WTC11 (cell line): ENCODE measurements at regions not wholly inside any gene's neighbourhood (a gene's known extent, or its start where the extent isn't known, plus 50 kb on each side); places are given as distances from the start of the nearest gene placed in this dataset.

Experiments
- ATAC-seq: fragments of 200-7000 bp; cut with Tn5 transposase; 2 replicates; pipeline ENCODE4 v1.10.0; 2021; ENCODE audit warnings: mild to moderate bottlenecking, moderate library complexity
- CTCF ChIA-PET: fragments of 300-600 bp; sonication (Branson Sonifier 250); formaldehyde crosslinking; loops from one replicate; lab custom pipeline; 2021; ENCODE audit warnings: antibody characterized with exemption; lab: Charles Lee
- POLR2A ChIA-PET: fragments of 350-600 bp; sonication (Branson Sonifier 250); formaldehyde crosslinking; loops from one replicate; lab custom pipeline; 2021; ENCODE audit warnings: antibody characterized with exemption; lab: Charles Lee
- DNase-seq: peaks from one replicate; pipeline ENCODE4 v3.0.0; 2021; ENCODE audit warnings: low spot score
- H3K27ac Mint-ChIP-seq: 2 replicates; pipeline ENCODE4 v1.8.0; 2021; ENCODE audit warnings: mixed read lengths
- H3K27me3 Mint-ChIP-seq: 2 replicates; pipeline ENCODE4 v1.8.0; 2021; ENCODE audit warnings: low read depth, mild to moderate bottlenecking, moderate library complexity, mixed read lengths
- H3K36me3 Mint-ChIP-seq: 2 replicates; pipeline ENCODE4 v1.8.0; 2021; ENCODE audit warnings: mixed read lengths
- H3K4me1 Mint-ChIP-seq: 2 replicates; pipeline ENCODE4 v1.8.0; 2022; ENCODE audit warnings: mixed read lengths
- H3K4me3 Mint-ChIP-seq: 2 replicates; pipeline ENCODE4 v1.8.0; 2021; ENCODE audit warnings: mild to moderate bottlenecking, moderate library complexity, mixed read lengths
- H3K9me3 Mint-ChIP-seq: 2 replicates; pipeline ENCODE4 v1.8.0; 2021; ENCODE audit warnings: mixed read lengths
- ATF1 ChIP-seq: sonication (generic); formaldehyde crosslinking; IDR thresholded peaks from 2 replicates; pipeline ENCODE4 v1.8.1; 2023; ENCODE audit warnings: mild to moderate bottlenecking, moderate library complexity, missing genetic modification reagents
- ATF6 ChIP-seq: sonication (generic); formaldehyde crosslinking; IDR thresholded peaks from 2 replicates; pipeline ENCODE4 v1.8.1; 2023; ENCODE audit warnings: mild to moderate bottlenecking, missing genetic modification reagents
- CDX4 ChIP-seq: fragments of 250-450 bp; sonication (Bioruptor Pico); IDR thresholded peaks from 2 replicates; pipeline ENCODE4 v1.9.0; 2021; ENCODE audit warnings: moderate library complexity, mild to moderate bottlenecking, inconsistent platforms, borderline replicate concordance
- CREB1 ChIP-seq: sonication (generic); formaldehyde crosslinking; IDR thresholded peaks from 2 replicates; pipeline ENCODE4 v1.8.0; 2023; ENCODE audit warnings: mild to moderate bottlenecking, missing genetic modification reagents
- ELF4 ChIP-seq: sonication (generic); formaldehyde crosslinking; IDR thresholded peaks from 2 replicates; pipeline ENCODE4 v1.8.1; 2022; ENCODE audit warnings: low read depth, mild to moderate bottlenecking, moderate library complexity, missing genetic modification reagents
- EMX1 ChIP-seq: fragments of 250-450 bp; sonication (Bioruptor Pico); IDR thresholded peaks from 2 replicates; pipeline ENCODE4 v1.8.0; 2021; ENCODE audit warnings: mild to moderate bottlenecking
- GTF2I ChIP-seq: fragments of 250-450 bp; sonication (Bioruptor Pico); conservative IDR thresholded peaks from 2 replicates; pipeline ENCODE4 v1.4.0; 2021; ENCODE audit warnings: mild to moderate bottlenecking
- IRF1 ChIP-seq: sonication (generic); formaldehyde crosslinking; IDR thresholded peaks from 2 replicates; pipeline ENCODE4 v1.8.0; 2023; ENCODE audit warnings: missing genetic modification reagents
- JUN ChIP-seq: sonication (generic); formaldehyde crosslinking; IDR thresholded peaks from 2 replicates; pipeline ENCODE4 v1.8.0; 2023; ENCODE audit warnings: mild to moderate bottlenecking, missing genetic modification reagents
- NFATC4 ChIP-seq: fragments of 250-450 bp; sonication (Bioruptor Pico); IDR thresholded peaks from 2 replicates; pipeline ENCODE4 v1.9.0; 2021; ENCODE audit warnings: mild to moderate bottlenecking
- NFYB ChIP-seq: sonication (generic); formaldehyde crosslinking; conservative IDR thresholded peaks from 2 replicates; pipeline ENCODE4 v1.8.0; 2022; ENCODE audit warnings: low read depth, missing genetic modification reagents
- RELA ChIP-seq: sonication (generic); formaldehyde crosslinking; IDR thresholded peaks from 2 replicates; pipeline ENCODE4 v1.8.1; 2022; ENCODE audit warnings: missing genetic modification reagents, mild to moderate bottlenecking, borderline replicate concordance
- TP53 ChIP-seq: sonication (generic); formaldehyde crosslinking; IDR thresholded peaks from 2 replicates; pipeline ENCODE4 v1.8.1; 2023; ENCODE audit warnings: mild to moderate bottlenecking, missing genetic modification reagents
- USF1 ChIP-seq: sonication (generic); formaldehyde crosslinking; IDR thresholded peaks from 2 replicates; pipeline ENCODE4 v1.8.0; 2022; ENCODE audit warnings: mild to moderate bottlenecking, missing genetic modification reagents
- ZNF416 ChIP-seq: fragments of 250-450 bp; sonication (Bioruptor Pico); IDR thresholded peaks from 2 replicates; pipeline ENCODE4 v1.9.0; 2021; ENCODE audit warnings: mild to moderate bottlenecking, inconsistent platforms
- TF ChIP-seq, protein P1 (sequence below): fragments of 250-450 bp; sonication (Bioruptor Pico); IDR thresholded peaks from 2 replicates; pipeline ENCODE4 v1.9.0; 2021; ENCODE audit warnings: mild to moderate bottlenecking
- TF ChIP-seq, protein P2 (sequence below): sonication (generic); formaldehyde crosslinking; IDR thresholded peaks from 2 replicates; pipeline ENCODE4 v1.8.1; 2023; ENCODE audit warnings: mild to moderate bottlenecking, missing genetic modification reagents
- TF ChIP-seq, protein P3 (sequence below): sonication (generic); formaldehyde crosslinking; IDR thresholded peaks from 2 replicates; pipeline ENCODE4 v1.8.1; 2022; ENCODE audit warnings: low read depth, mild to moderate bottlenecking, moderate library complexity, missing genetic modification reagents, borderline replicate concordance
- TF ChIP-seq, protein P4 (sequence below): fragments of 200-600 bp; IDR thresholded peaks from 2 replicates; pipeline ENCODE4 v1.8.0; 2022; ENCODE audit warnings: antibody characterized with exemption
- TF ChIP-seq, protein P5 (sequence below): sonication (generic); formaldehyde crosslinking; IDR thresholded peaks from 2 replicates; pipeline ENCODE4 v1.8.0; 2022; ENCODE audit warnings: mild to moderate bottlenecking, missing genetic modification reagents

DNA sequence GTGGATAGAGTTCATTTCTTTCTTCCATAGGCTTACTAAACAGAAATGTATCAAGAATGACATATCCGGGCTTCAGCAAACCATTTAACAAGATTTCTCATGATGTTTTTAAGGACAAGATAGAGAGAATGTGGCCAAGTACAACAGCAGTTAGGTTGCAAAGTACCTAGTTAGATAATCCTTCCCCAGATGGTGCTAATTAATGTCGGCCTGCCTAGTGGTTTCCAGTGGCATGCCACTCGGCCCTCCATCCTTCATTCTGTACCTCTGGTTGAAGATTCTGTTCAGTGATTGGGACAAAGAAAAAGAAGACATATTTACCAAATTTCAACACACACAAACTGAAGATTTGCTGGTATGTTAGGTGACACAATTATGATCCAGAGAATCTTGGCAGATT is 212.1 kb downstream of the MACC1 start:
- DNase-seq (no peak), ATAC-seq (no peak)
- H3K9me3 Mint-ChIP-seq: no peaks in the 10 kb centered on the region
- no peak overlapping the region for H3K27ac Mint-ChIP-seq
- no peak overlapping the region for H3K4me3 Mint-ChIP-seq
- TF ChIP-seq ATF1 (CRISPR knock-in tag) (no peak), ELF4 (CRISPR knock-in tag) (no peak), CREB1 (no peak), RELA (CRISPR knock-in tag) (no peak), IRF1 (CRISPR knock-in tag) (no peak), ATF6 (no peak), TP53 (CRISPR knock-in tag) (no peak), USF1 (CRISPR knock-in tag) (no peak), NFYB (CRISPR knock-in tag) (no peak), CDX4 (no peak), GTF2I (CRISPR knock-in tag) (no peak), ZNF416 (no peak), EMX1 (CRISPR knock-in tag) (no peak), JUN (CRISPR knock-in tag) (no peak), NFATC4 (no peak)
- TF ChIP-seq, protein P1, sequence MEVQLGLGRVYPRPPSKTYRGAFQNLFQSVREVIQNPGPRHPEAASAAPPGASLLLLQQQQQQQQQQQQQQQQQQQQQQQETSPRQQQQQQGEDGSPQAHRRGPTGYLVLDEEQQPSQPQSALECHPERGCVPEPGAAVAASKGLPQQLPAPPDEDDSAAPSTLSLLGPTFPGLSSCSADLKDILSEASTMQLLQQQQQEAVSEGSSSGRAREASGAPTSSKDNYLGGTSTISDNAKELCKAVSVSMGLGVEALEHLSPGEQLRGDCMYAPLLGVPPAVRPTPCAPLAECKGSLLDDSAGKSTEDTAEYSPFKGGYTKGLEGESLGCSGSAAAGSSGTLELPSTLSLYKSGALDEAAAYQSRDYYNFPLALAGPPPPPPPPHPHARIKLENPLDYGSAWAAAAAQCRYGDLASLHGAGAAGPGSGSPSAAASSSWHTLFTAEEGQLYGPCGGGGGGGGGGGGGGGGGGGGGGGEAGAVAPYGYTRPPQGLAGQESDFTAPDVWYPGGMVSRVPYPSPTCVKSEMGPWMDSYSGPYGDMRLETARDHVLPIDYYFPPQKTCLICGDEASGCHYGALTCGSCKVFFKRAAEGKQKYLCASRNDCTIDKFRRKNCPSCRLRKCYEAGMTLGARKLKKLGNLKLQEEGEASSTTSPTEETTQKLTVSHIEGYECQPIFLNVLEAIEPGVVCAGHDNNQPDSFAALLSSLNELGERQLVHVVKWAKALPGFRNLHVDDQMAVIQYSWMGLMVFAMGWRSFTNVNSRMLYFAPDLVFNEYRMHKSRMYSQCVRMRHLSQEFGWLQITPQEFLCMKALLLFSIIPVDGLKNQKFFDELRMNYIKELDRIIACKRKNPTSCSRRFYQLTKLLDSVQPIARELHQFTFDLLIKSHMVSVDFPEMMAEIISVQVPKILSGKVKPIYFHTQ (CRISPR knock-in tag): no peak
- TF ChIP-seq, protein P2, sequence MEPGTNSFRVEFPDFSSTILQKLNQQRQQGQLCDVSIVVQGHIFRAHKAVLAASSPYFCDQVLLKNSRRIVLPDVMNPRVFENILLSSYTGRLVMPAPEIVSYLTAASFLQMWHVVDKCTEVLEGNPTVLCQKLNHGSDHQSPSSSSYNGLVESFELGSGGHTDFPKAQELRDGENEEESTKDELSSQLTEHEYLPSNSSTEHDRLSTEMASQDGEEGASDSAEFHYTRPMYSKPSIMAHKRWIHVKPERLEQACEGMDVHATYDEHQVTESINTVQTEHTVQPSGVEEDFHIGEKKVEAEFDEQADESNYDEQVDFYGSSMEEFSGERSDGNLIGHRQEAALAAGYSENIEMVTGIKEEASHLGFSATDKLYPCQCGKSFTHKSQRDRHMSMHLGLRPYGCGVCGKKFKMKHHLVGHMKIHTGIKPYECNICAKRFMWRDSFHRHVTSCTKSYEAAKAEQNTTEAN: no peak
- TF ChIP-seq, protein P3, sequence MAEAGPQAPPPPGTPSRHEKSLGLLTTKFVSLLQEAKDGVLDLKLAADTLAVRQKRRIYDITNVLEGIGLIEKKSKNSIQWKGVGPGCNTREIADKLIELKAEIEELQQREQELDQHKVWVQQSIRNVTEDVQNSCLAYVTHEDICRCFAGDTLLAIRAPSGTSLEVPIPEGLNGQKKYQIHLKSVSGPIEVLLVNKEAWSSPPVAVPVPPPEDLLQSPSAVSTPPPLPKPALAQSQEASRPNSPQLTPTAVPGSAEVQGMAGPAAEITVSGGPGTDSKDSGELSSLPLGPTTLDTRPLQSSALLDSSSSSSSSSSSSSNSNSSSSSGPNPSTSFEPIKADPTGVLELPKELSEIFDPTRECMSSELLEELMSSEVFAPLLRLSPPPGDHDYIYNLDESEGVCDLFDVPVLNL (CRISPR knock-in tag): no peak
- TF ChIP-seq, protein P4, sequence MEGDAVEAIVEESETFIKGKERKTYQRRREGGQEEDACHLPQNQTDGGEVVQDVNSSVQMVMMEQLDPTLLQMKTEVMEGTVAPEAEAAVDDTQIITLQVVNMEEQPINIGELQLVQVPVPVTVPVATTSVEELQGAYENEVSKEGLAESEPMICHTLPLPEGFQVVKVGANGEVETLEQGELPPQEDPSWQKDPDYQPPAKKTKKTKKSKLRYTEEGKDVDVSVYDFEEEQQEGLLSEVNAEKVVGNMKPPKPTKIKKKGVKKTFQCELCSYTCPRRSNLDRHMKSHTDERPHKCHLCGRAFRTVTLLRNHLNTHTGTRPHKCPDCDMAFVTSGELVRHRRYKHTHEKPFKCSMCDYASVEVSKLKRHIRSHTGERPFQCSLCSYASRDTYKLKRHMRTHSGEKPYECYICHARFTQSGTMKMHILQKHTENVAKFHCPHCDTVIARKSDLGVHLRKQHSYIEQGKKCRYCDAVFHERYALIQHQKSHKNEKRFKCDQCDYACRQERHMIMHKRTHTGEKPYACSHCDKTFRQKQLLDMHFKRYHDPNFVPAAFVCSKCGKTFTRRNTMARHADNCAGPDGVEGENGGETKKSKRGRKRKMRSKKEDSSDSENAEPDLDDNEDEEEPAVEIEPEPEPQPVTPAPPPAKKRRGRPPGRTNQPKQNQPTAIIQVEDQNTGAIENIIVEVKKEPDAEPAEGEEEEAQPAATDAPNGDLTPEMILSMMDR: no peak
- TF ChIP-seq, protein P5, sequence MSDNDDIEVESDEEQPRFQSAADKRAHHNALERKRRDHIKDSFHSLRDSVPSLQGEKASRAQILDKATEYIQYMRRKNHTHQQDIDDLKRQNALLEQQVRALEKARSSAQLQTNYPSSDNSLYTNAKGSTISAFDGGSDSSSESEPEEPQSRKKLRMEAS (CRISPR knock-in tag): no peak
- ChIA-PET POLR2A (no interaction called here), CTCF (no interaction called here)
- peaks cover 37% of the 10 kb centered on the region for H3K36me3 Mint-ChIP-seq
- no peaks in the 10 kb centered on the region for H3K27me3 Mint-ChIP-seq
- H3K4me1 Mint-ChIP-seq: peaks cover 25% of the 10 kb centered on the region
